ENCODE measurements at regions not wholly inside any gene's neighbourhood (a gene's known extent, or its start where the extent isn't known, plus 50 kb on each side); places are given as distances from the start of the nearest gene placed in this dataset.

GRCh38 chr9:87211669-87212068, 264.4 kb upstream of the GAS1 start:
- no peak for TF ChIP-seq POLR2AphosphoS5 (IDR thresholded peaks at IDR 0.05; ENCODE audit: low read depth, low read length)
- no peak for TF ChIP-seq POLR2A (IDR thresholded peaks at IDR 0.05; ENCODE audit: low read depth, low read length)

Data from GM12892 (cell line).